Osteoblast (primary cell): ENCODE measurements at regions not wholly inside any gene's neighbourhood (a gene's known extent, or its start where the extent isn't known, plus 50 kb on each side); places are given as distances from the start of the nearest gene placed in this dataset.

Source experiments
- DNase-seq: peaks from one replicate; pipeline ENCODE4 v3.0.0; 2011; ENCODE audit warnings: low spot score, mixed read lengths; ENCODE audit not compliant: insufficient read length; ENCODE audit errors: missing footprints
- H2AFZ ChIP-seq: 2 replicates; pipeline ENCODE4 v1.6.0; 2011; ENCODE audit warnings: mild to moderate bottlenecking, low read length
- H3K27ac ChIP-seq: 2 replicates; pipeline ENCODE4 v1.5.1; 2011; ENCODE audit warnings: mild to moderate bottlenecking, low read depth, low read length, moderate library complexity
- H3K27me3 ChIP-seq: 2 replicates; pipeline ENCODE4 v1.6.0; 2012; ENCODE audit warnings: mild to moderate bottlenecking, control low read depth, inconsistent platforms, low read length, moderate library complexity; ENCODE audit not compliant: insufficient read depth
- H3K36me3 ChIP-seq: 2 replicates; pipeline ENCODE4 v1.5.1; 2011; ENCODE audit warnings: mild to moderate bottlenecking, low read length, control low read depth, moderate library complexity; ENCODE audit not compliant: insufficient read depth
- H3K4me1 ChIP-seq: 2 replicates; pipeline ENCODE4 v1.5.1; 2011; ENCODE audit warnings: mild to moderate bottlenecking, low read length, control low read depth, moderate library complexity; ENCODE audit not compliant: insufficient read depth
- H3K4me2 ChIP-seq: 2 replicates; pipeline ENCODE4 v1.6.0; 2011; ENCODE audit warnings: mild to moderate bottlenecking, low read length; ENCODE audit not compliant: insufficient read depth
- H3K4me3 ChIP-seq: fragments of 200-600 bp; sonication (generic); 3 replicates; pipeline ENCODE4 v1.5.1; 2012; ENCODE audit warnings: mild to moderate bottlenecking, low read length, inconsistent platforms; ENCODE audit not compliant: insufficient read depth
- H3K79me2 ChIP-seq: 2 replicates; pipeline ENCODE4 v1.6.0; 2012; ENCODE audit warnings: mild to moderate bottlenecking, low read length, control low read depth, inconsistent platforms; ENCODE audit not compliant: insufficient read depth
- H3K9me3 ChIP-seq: 2 replicates; pipeline ENCODE4 v1.5.1; 2011; ENCODE audit warnings: low read depth, low read length, control low read depth
- H4K20me1 ChIP-seq: 2 replicates; pipeline ENCODE4 v1.6.0; 2012; ENCODE audit warnings: mild to moderate bottlenecking, low read length, control low read depth; ENCODE audit not compliant: insufficient read depth
- TF ChIP-seq, protein P1 (sequence below): IDR thresholded peaks from 2 replicates; pipeline ENCODE4 v1.5.1; 2011; ENCODE audit warnings: mild to moderate bottlenecking, low read depth, low read length, moderate library complexity; ENCODE audit errors: extremely low read depth

GRCh38 chr3:147975165-147975564 is 566.0 kb downstream of the ZIC1 start:
- Histone ChIP-seq H3K27me3 (no peaks in the 10 kb centered on the region), H3K27ac (no peak overlapping the region), H3K79me2 (no peaks in the 10 kb centered on the region), H3K36me3 (no peaks in the 10 kb centered on the region), H3K4me3 (no peak overlapping the region), H2AFZ (no peak overlapping the region), H3K4me2 (no peak overlapping the region), H3K4me1 (no peaks in the 10 kb centered on the region), H4K20me1 (no peaks in the 10 kb centered on the region), H3K9me3 (no peaks in the 10 kb centered on the region)
- DNase-seq = no peak
- TF ChIP-seq, protein P1, sequence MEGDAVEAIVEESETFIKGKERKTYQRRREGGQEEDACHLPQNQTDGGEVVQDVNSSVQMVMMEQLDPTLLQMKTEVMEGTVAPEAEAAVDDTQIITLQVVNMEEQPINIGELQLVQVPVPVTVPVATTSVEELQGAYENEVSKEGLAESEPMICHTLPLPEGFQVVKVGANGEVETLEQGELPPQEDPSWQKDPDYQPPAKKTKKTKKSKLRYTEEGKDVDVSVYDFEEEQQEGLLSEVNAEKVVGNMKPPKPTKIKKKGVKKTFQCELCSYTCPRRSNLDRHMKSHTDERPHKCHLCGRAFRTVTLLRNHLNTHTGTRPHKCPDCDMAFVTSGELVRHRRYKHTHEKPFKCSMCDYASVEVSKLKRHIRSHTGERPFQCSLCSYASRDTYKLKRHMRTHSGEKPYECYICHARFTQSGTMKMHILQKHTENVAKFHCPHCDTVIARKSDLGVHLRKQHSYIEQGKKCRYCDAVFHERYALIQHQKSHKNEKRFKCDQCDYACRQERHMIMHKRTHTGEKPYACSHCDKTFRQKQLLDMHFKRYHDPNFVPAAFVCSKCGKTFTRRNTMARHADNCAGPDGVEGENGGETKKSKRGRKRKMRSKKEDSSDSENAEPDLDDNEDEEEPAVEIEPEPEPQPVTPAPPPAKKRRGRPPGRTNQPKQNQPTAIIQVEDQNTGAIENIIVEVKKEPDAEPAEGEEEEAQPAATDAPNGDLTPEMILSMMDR = no peak

- DNase-seq = peak; percentile 3
- Histone ChIP-seq H3K4me3 (no peak overlapping the region), H3K79me2 (no peaks in the 10 kb centered on the region), H3K4me1 (no peaks in the 10 kb centered on the region), H3K27ac (no peak overlapping the region), H2AFZ (no peak overlapping the region), H3K4me2 (no peak overlapping the region), H4K20me1 (no peaks in the 10 kb centered on the region), H3K9me3 (no peaks in the 10 kb centered on the region), H3K27me3 (no peaks in the 10 kb centered on the region), H3K36me3 (no peaks in the 10 kb centered on the region)
- TF ChIP-seq, protein P1 = no peak
These were observed 567.8 kb downstream of the ZIC1 start for GRCh38 chr3:147977001-147977400.

DNA sequence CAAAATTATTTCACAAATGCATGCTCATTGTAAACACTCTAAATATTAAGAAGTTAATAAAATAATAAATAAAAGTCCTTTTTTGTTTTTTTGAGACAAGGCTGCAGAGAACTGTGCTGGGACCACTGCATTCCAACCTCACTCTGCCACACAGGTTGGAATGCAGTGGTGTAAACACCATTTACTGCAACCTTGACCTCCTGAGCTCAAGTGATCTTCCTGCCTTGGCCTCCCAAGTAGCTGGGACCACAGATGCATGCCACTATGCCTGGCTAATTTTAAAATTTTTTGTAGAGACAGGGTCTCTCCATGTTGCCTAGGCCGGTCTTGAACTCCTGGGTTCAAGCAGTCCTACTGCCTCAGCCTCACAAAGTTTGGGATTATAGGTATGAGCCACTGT is 578.4 kb downstream of the ZIC1 start:
- Histone ChIP-seq H3K4me1 (no peaks in the 10 kb centered on the region), H3K79me2 (no peaks in the 10 kb centered on the region), H3K9me3 (no peaks in the 10 kb centered on the region), H3K4me2 (no peak overlapping the region), H3K4me3 (no peak overlapping the region), H3K27ac (no peak overlapping the region), H2AFZ (no peak overlapping the region), H3K36me3 (no peaks in the 10 kb centered on the region), H4K20me1 (no peaks in the 10 kb centered on the region), H3K27me3 (no peaks in the 10 kb centered on the region)
- DNase-seq = no peak
- TF ChIP-seq, protein P1 = no peak

DNA sequence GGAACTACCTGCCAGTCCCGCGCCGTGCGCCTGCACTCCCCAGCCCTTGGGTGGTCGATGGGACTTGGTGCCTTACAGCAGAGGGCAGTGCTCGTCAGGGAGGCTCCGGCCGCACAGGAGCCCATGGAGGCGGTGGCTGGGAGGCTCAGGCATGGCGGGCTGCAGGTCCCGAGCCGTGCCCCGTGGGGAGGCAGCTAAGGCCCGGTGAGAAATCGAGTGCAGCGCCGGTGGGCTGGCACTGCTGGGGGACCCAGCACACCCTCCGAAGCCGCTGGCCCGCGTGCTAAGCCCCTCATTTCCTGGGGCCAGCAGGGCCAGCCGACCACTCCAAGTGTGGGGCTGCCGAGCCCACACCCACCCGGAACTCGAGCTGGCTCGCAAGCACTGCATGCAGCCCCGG is 580.2 kb downstream of the ZIC1 start:
- Histone ChIP-seq H3K4me1 (no peaks in the 10 kb centered on the region), H3K4me3 (no peak overlapping the region), H2AFZ (no peak overlapping the region), H3K9me3 (no peaks in the 10 kb centered on the region), H3K36me3 (no peaks in the 10 kb centered on the region), H4K20me1 (no peaks in the 10 kb centered on the region), H3K27me3 (no peaks in the 10 kb centered on the region), H3K79me2 (no peaks in the 10 kb centered on the region), H3K27ac (no peak overlapping the region), H3K4me2 (no peak overlapping the region)
- no peak for DNase-seq
- TF ChIP-seq, protein P1 = no peak
